BLaER1 (cell line): ENCODE measurements at regions not wholly inside any gene's neighbourhood (a gene's known extent, or its start where the extent isn't known, plus 50 kb on each side); places are given as distances from the start of the nearest gene placed in this dataset.

ENCODE experiments used
- H3K27ac ChIP-seq: shearing (Covaris generic); formaldehyde crosslinking; 2 replicates; pipeline ENCODE4 v1.8.1; 2022
- H3K27me3 ChIP-seq: shearing (Covaris generic); formaldehyde crosslinking; 2 replicates; pipeline ENCODE4 v1.8.1; 2022
- H3K36me3 ChIP-seq: shearing (Covaris generic); formaldehyde crosslinking; 2 replicates; pipeline ENCODE4 v1.8.1; 2022
- H3K4me1 ChIP-seq: shearing (Covaris generic); formaldehyde crosslinking; 2 replicates; pipeline ENCODE4 v1.8.1; 2022
- H3K4me2 ChIP-seq: shearing (Covaris generic); formaldehyde crosslinking; 2 replicates; pipeline ENCODE4 v1.8.1; 2022
- H3K4me3 ChIP-seq: shearing (Covaris generic); formaldehyde crosslinking; 2 replicates; pipeline ENCODE4 v1.8.1; 2022
- H3K9ac ChIP-seq: shearing (Covaris generic); formaldehyde crosslinking; 2 replicates; pipeline ENCODE4 v1.8.1; 2022
- H3K9me3 ChIP-seq: shearing (Covaris generic); formaldehyde crosslinking; 2 replicates; pipeline ENCODE4 v1.8.1; 2022
- H4K20me1 ChIP-seq: shearing (Covaris generic); formaldehyde crosslinking; 2 replicates; pipeline ENCODE4 v1.8.1; 2022
- Cebpa-rat ChIP-seq: shearing (Covaris generic); IDR thresholded peaks from 2 replicates; pipeline ENCODE4 v1.8.1; 2022

- Histone ChIP-seq H3K36me3 (no peaks in the 10 kb centered on the region), H3K4me1 (no peaks in the 10 kb centered on the region), H3K27ac (no peak overlapping the region), H4K20me1 (peaks cover 6% of the 10 kb centered on the region; the same call in 1 of the 2 replicates), H3K4me3 (no peak overlapping the region), H3K9ac (no peak overlapping the region), H3K9me3 (no peaks in the 10 kb centered on the region), H3K27me3 (peaks cover 82% of the 10 kb centered on the region), H3K4me2 (no peak overlapping the region)
- no peak for TF ChIP-seq Cebpa-rat
Observed at GRCh38 chrX:128517691-128518090, 465.5 kb upstream of the ACTRT1 start.

GRCh38 chrX:128504496-128504895, 452.3 kb upstream of the ACTRT1 start:
- no peaks in the 10 kb centered on the region for H4K20me1 ChIP-seq
- H3K27ac ChIP-seq: no peak overlapping the region
- H3K9ac ChIP-seq: no peak overlapping the region
- H3K4me1 ChIP-seq: no peaks in the 10 kb centered on the region
- no peaks in the 10 kb centered on the region for H3K36me3 ChIP-seq
- H3K4me3 ChIP-seq: no peak overlapping the region
- H3K4me2 ChIP-seq: no peak overlapping the region
- TF ChIP-seq Cebpa-rat: no peak
- no peaks in the 10 kb centered on the region for H3K9me3 ChIP-seq
- H3K27me3 ChIP-seq: peaks cover 58% of the 10 kb centered on the region

- H3K9ac ChIP-seq: no peak overlapping the region
- H3K27ac ChIP-seq: no peak overlapping the region
- H3K36me3 ChIP-seq: no peaks in the 10 kb centered on the region
- peaks cover 52% of the 10 kb centered on the region for H3K27me3 ChIP-seq
- H3K4me3 ChIP-seq: no peak overlapping the region
- no peaks in the 10 kb centered on the region for H3K4me1 ChIP-seq
- no peaks in the 10 kb centered on the region for H3K9me3 ChIP-seq
- TF ChIP-seq Cebpa-rat: no peak
- no peaks in the 10 kb centered on the region for H4K20me1 ChIP-seq
- no peak overlapping the region for H3K4me2 ChIP-seq
Observed at GRCh38 chrX:128464116-128464515, 411.9 kb upstream of the ACTRT1 start.

GRCh38 chrX:128460835-128461234, 408.6 kb upstream of the ACTRT1 start:
- no peak overlapping the region for H3K9ac ChIP-seq

GRCh38 chrX:128458888-128459287, 406.7 kb upstream of the ACTRT1 start:
- Histone ChIP-seq H3K27ac (no peak overlapping the region), H3K4me2 (no peak overlapping the region), H4K20me1 (no peaks in the 10 kb centered on the region), H3K36me3 (no peaks in the 10 kb centered on the region), H3K4me3 (no peak overlapping the region), H3K9me3 (peaks cover 21% of the 10 kb centered on the region), H3K4me1 (no peaks in the 10 kb centered on the region), H3K9ac (no peak overlapping the region), H3K27me3 (peaks cover 82% of the 10 kb centered on the region)
- TF ChIP-seq Cebpa-rat: no peak

More at GRCh38 chrX:128460835-128461234, 408.6 kb upstream of the ACTRT1 start:
- peaks cover 73% of the 10 kb centered on the region for H3K27me3 ChIP-seq
- TF ChIP-seq Cebpa-rat: no peak
- H4K20me1 ChIP-seq: no peaks in the 10 kb centered on the region
- H3K4me2 ChIP-seq: no peak overlapping the region
- H3K4me3 ChIP-seq: no peak overlapping the region
- H3K27ac ChIP-seq: no peak overlapping the region
- no peaks in the 10 kb centered on the region for H3K4me1 ChIP-seq
- no peaks in the 10 kb centered on the region for H3K36me3 ChIP-seq
- H3K9me3 ChIP-seq: peaks cover 3% of the 10 kb centered on the region; the same call in 1 of the 2 replicates

GRCh38 chrX:128457674-128458073, 405.5 kb upstream of the ACTRT1 start:
- TF ChIP-seq Cebpa-rat: no peak
- H3K27ac ChIP-seq: no peak overlapping the region
- H3K4me2 ChIP-seq: no peak overlapping the region
- no peaks in the 10 kb centered on the region for H3K36me3 ChIP-seq
- peaks cover 23% of the 10 kb centered on the region for H3K9me3 ChIP-seq
- no peaks in the 10 kb centered on the region for H3K4me1 ChIP-seq
- no peak overlapping the region for H3K4me3 ChIP-seq
- H4K20me1 ChIP-seq: no peaks in the 10 kb centered on the region
- peaks cover 81% of the 10 kb centered on the region for H3K27me3 ChIP-seq
- no peak overlapping the region for H3K9ac ChIP-seq

- Histone ChIP-seq H3K4me2 (no peak overlapping the region), H3K9me3 (no peaks in the 10 kb centered on the region), H3K9ac (no peak overlapping the region), H3K27ac (no peak overlapping the region), H4K20me1 (no peaks in the 10 kb centered on the region; the same call in 1 of the 2 replicates), H3K4me3 (no peak overlapping the region), H3K4me1 (no peaks in the 10 kb centered on the region), H3K36me3 (no peaks in the 10 kb centered on the region), H3K27me3 (peaks cover 65% of the 10 kb centered on the region)
- no peak for TF ChIP-seq Cebpa-rat
Observed at GRCh38 chrX:128439159-128439558, 387.0 kb upstream of the ACTRT1 start.

- TF ChIP-seq Cebpa-rat: no peak
- Histone ChIP-seq H3K4me2 (no peak overlapping the region), H3K27me3 (peaks cover 75% of the 10 kb centered on the region), H3K4me1 (no peaks in the 10 kb centered on the region), H3K9ac (no peak overlapping the region), H3K9me3 (no peaks in the 10 kb centered on the region), H3K36me3 (no peaks in the 10 kb centered on the region), H4K20me1 (no peaks in the 10 kb centered on the region; the same call in 1 of the 2 replicates), H3K4me3 (no peak overlapping the region), H3K27ac (no peak overlapping the region)
Observed at GRCh38 chrX:128438082-128438481, 385.9 kb upstream of the ACTRT1 start.

- H3K9ac ChIP-seq: no peak overlapping the region
- H3K4me2 ChIP-seq: no peak overlapping the region
- H3K36me3 ChIP-seq: no peaks in the 10 kb centered on the region
- H3K27ac ChIP-seq: no peak overlapping the region
- TF ChIP-seq Cebpa-rat: no peak
- H4K20me1 ChIP-seq: no peaks in the 10 kb centered on the region; the same call in 1 of the 2 replicates
- no peak overlapping the region for H3K4me3 ChIP-seq
- no peaks in the 10 kb centered on the region for H3K4me1 ChIP-seq
- peaks cover 85% of the 10 kb centered on the region for H3K27me3 ChIP-seq
- H3K9me3 ChIP-seq: no peaks in the 10 kb centered on the region
Observed at GRCh38 chrX:128436397-128437103, 384.3 kb upstream of the ACTRT1 start.

- Histone ChIP-seq H3K9me3 (no peaks in the 10 kb centered on the region), H3K4me3 (no peak overlapping the region), H3K27me3 (peaks cover 77% of the 10 kb centered on the region), H3K4me1 (no peaks in the 10 kb centered on the region), H3K36me3 (no peaks in the 10 kb centered on the region), H4K20me1 (no peaks in the 10 kb centered on the region), H3K27ac (no peak overlapping the region), H3K9ac (no peak overlapping the region), H3K4me2 (no peak overlapping the region)
- TF ChIP-seq Cebpa-rat: no peak
Observed at GRCh38 chrX:128425546-128425945, 373.3 kb upstream of the ACTRT1 start.
